HepG2 (cell line): ENCODE measurements at regions not wholly inside any gene's neighbourhood (a gene's known extent, or its start where the extent isn't known, plus 50 kb on each side); places are given as distances from the start of the nearest gene placed in this dataset.
"Not testable (repeated sequence)": the region's sequence is repeated elsewhere in the genome, so short reads cannot be mapped to it uniquely, and the experiment has no call there.

Source experiments
- ATF3 ChIP-seq: sonication (generic); formaldehyde crosslinking; IDR thresholded peaks from 2 replicates; pipeline ENCODE4 v1.4.0; 2020; ENCODE audit warnings: missing genetic modification reagents
- CBX2 ChIP-seq, 2 experiments: fragments of 200-600 bp in 1 of 2; sonication (generic); formaldehyde crosslinking in 1 of 2; IDR thresholded peaks; 2 replicates each; pipeline versions ENCODE4 v1.7.0 to v1.8.1; 2018 to 2022; ENCODE audit warnings: low read depth in 2 of 2, low read length in 1 of 2, mild to moderate bottlenecking in 1 of 2, missing genetic modification reagents in 1 of 2
- CTCF ChIP-seq: sonication (generic); formaldehyde crosslinking; IDR thresholded peaks from 2 replicates; pipeline ENCODE4 v1.5.0; 2020; ENCODE audit warnings: mild to moderate bottlenecking, missing genetic modification reagents, moderate library complexity
- EZH2 ChIP-seq: conservative IDR thresholded peaks from 2 replicates; pipeline ENCODE4 v1.6.1; 2012; ENCODE audit warnings: mild to moderate bottlenecking, low read depth, low read length, moderate library complexity
- FOXO4 ChIP-seq: sonication (generic); formaldehyde crosslinking; conservative IDR thresholded peaks from 2 replicates; pipeline ENCODE4 v1.8.1; 2023; ENCODE audit warnings: missing genetic modification reagents
- RELA ChIP-seq: sonication (generic); formaldehyde crosslinking; IDR thresholded peaks from 2 replicates; pipeline ENCODE4 v1.4.0; 2020; ENCODE audit warnings: missing genetic modification reagents
- RFX3 ChIP-seq: IDR thresholded peaks from 2 replicates; pipeline ENCODE4 v1.6.1; 2016; ENCODE audit warnings: missing biosample characterization, missing genetic modification reagents
- ZNF431 ChIP-seq: sonication (generic); formaldehyde crosslinking; IDR thresholded peaks from 2 replicates; pipeline ENCODE4 v1.9.0; 2022; ENCODE audit warnings: missing genetic modification reagents, low read depth, mild to moderate bottlenecking, borderline replicate concordance
- TF ChIP-seq, protein P1 (sequence below): IDR thresholded peaks from 2 replicates; pipeline ENCODE4 v1.6.1; 2012; ENCODE audit warnings: low read length, improper control_type of control experiment
- TF ChIP-seq, protein P2 (sequence below): IDR thresholded peaks from 2 replicates; pipeline ENCODE4 v1.6.1; 2016; ENCODE audit warnings: low read depth, control low read depth

- TF ChIP-seq CTCF (CRISPR knock-in tag); ATF3 (CRISPR knock-in tag); RFX3 (CRISPR knock-in tag); RELA (CRISPR knock-in tag); ZNF431 (CRISPR knock-in tag); EZH2; FOXO4 (CRISPR knock-in tag); CBX2 (IDR thresholded peaks at IDR 0.05; ENCODE audit: low read depth, low read length); CBX2 (CRISPR knock-in tag; IDR thresholded peaks at IDR 0.05; ENCODE audit: low read depth): not testable (repeated sequence)
- TF ChIP-seq, protein P1, sequence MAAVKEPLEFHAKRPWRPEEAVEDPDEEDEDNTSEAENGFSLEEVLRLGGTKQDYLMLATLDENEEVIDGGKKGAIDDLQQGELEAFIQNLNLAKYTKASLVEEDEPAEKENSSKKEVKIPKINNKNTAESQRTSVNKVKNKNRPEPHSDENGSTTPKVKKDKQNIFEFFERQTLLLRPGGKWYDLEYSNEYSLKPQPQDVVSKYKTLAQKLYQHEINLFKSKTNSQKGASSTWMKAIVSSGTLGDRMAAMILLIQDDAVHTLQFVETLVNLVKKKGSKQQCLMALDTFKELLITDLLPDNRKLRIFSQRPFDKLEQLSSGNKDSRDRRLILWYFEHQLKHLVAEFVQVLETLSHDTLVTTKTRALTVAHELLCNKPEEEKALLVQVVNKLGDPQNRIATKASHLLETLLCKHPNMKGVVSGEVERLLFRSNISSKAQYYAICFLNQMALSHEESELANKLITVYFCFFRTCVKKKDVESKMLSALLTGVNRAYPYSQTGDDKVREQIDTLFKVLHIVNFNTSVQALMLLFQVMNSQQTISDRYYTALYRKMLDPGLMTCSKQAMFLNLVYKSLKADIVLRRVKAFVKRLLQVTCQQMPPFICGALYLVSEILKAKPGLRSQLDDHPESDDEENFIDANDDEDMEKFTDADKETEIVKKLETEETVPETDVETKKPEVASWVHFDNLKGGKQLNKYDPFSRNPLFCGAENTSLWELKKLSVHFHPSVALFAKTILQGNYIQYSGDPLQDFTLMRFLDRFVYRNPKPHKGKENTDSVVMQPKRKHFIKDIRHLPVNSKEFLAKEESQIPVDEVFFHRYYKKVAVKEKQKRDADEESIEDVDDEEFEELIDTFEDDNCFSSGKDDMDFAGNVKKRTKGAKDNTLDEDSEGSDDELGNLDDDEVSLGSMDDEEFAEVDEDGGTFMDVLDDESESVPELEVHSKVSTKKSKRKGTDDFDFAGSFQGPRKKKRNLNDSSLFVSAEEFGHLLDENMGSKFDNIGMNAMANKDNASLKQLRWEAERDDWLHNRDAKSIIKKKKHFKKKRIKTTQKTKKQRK, result not testable (repeated sequence)
- TF ChIP-seq, protein P2, sequence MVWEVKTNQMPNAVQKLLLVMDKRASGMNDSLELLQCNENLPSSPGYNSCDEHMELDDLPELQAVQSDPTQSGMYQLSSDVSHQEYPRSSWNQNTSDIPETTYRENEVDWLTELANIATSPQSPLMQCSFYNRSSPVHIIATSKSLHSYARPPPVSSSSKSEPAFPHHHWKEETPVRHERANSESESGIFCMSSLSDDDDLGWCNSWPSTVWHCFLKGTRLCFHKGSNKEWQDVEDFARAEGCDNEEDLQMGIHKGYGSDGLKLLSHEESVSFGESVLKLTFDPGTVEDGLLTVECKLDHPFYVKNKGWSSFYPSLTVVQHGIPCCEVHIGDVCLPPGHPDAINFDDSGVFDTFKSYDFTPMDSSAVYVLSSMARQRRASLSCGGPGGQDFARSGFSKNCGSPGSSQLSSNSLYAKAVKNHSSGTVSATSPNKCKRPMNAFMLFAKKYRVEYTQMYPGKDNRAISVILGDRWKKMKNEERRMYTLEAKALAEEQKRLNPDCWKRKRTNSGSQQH (CRISPR knock-in tag), result not testable (repeated sequence)
These were observed 99.4 kb upstream of the C1orf174 start for GRCh38 chr1:3999514-3999913.
